Prostate gland (tissue), 2 donors: ENCODE measurements at regions not wholly inside any gene's neighbourhood (a gene's known extent, or its start where the extent isn't known, plus 50 kb on each side); places are given as distances from the start of the nearest gene placed in this dataset.

Source experiments
- POLR2A ChIP-seq: fragments of 450-650 bp; IDR thresholded peaks from one replicate; pipeline ENCODE4 v1.6.1; 2016; ENCODE audit warnings: antibody characterized with exemption, mild to moderate bottlenecking
- TF ChIP-seq, protein P1 (sequence below), 4 experiments: fragments of 200-600 bp in 2 of 4; fragments of 450-650 bp in 2 of 4; sonication (generic) in 2 of 4; IDR thresholded peaks; 1 replicate in 3 of 4; 2 replicates in 1 of 4; pipeline ENCODE4 v1.5.1; 2016 to 2019; ENCODE audit warnings: antibody characterized with exemption in 4 of 4, mild to moderate bottlenecking in 2 of 4, moderate library complexity in 2 of 4

DNA sequence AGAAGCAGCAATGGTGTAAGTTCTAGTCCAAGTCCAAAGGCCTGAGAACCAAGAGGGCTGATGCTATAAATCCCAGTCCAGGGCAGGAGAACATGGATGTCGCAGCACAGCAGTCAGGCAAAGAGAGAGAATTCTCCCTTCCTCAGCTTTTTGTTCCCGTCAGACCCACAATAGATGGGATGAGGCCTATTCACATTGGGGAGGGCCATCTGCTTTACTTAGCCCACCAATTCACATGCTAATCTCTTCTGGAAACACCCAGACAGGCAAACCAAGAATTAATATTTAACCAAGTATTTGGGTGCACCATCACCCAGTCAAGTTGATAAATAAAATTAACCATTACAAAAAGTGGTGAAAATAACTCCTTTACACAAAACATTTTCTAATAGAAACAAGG, 511.7 kb upstream of the UBE2E2 start:
- TF ChIP-seq POLR2A: no peak
- TF ChIP-seq, protein P1, sequence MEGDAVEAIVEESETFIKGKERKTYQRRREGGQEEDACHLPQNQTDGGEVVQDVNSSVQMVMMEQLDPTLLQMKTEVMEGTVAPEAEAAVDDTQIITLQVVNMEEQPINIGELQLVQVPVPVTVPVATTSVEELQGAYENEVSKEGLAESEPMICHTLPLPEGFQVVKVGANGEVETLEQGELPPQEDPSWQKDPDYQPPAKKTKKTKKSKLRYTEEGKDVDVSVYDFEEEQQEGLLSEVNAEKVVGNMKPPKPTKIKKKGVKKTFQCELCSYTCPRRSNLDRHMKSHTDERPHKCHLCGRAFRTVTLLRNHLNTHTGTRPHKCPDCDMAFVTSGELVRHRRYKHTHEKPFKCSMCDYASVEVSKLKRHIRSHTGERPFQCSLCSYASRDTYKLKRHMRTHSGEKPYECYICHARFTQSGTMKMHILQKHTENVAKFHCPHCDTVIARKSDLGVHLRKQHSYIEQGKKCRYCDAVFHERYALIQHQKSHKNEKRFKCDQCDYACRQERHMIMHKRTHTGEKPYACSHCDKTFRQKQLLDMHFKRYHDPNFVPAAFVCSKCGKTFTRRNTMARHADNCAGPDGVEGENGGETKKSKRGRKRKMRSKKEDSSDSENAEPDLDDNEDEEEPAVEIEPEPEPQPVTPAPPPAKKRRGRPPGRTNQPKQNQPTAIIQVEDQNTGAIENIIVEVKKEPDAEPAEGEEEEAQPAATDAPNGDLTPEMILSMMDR (IDR thresholded peaks at IDR 0.05): no peak
